Kidney capillary endothelial cell (primary cell): ENCODE measurements at regions not wholly inside any gene's neighbourhood (a gene's known extent, or its start where the extent isn't known, plus 50 kb on each side); places are given as distances from the start of the nearest gene placed in this dataset.
"Not testable (repeated sequence)": the region's sequence is repeated elsewhere in the genome, so short reads cannot be mapped to it uniquely, and the experiment has no call there.

ENCODE experiments used
- DNase-seq: peaks from one replicate; pipeline ENCODE4 v3.0.0-alpha.2; 2018; ENCODE audit warnings: low spot score

DNA sequence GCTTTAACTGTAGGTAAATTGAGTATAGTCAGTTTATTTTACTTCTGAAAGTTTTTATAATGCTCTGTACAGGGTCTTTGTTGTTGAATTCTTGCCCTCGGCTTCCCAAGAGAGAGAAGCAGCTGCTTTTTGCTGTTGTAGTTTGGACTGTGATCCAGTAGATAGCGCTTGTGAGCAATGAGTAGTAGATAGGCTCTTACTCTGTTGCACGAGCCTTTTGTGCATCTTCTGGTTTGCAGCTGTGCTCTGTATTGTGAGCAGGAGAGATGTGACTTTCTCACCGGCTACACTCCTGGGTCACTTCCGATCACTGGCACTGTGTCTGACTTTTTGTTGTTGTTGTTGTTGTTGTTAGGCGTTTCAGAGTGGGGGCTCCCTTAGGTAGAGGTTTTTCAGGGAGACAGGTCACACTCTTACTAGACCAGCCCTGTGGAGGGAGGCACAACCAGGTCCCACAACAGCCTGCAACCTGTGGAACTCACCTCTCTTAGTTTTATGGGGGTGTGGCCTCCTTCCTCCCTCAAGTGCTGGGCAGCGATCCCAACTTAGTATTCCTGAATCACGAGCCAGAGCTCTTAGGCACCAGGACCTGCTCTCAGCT is 822.1 kb upstream of the GALNTL6 start:
- DNase-seq: no peak

DNA sequence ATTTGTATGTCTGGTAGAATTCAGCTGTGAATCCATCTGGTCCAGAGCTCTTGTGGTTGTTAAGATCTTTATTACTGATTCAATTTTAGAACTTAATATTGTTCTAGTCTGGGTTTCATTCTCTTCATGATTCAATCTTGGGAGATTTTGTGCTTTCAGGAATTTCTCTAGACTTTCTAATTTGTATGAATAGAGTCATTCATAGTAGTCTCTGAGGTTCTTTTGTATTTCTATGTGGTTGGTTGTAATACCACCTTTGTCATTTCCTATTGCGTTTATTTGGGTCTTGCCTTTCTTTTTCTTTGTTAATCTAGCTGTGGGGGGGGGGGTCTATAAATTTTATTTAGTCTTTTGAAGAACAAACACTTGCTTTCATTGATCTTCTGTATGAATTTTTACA is 824.8 kb upstream of the GALNTL6 start:
- DNase-seq: no peak

DNA sequence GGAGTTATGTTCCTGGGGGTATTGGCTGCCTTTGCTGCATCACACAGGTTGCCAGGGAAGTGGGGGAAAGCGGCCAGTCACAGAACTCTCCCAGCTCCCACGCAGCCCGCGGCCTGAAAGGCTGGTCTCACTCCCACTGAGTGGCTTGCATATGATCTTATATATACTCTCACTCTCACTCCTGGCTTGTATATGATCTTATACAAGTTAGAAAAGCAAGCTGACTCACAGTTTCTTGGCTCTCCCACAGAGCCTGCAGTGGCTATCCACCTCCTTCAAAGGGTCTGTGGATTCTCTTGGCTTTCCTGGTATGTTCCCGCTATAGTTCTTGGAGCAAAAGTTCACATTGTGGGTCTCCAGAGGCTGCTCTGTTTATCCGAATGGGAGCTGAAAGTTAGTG is 833.5 kb upstream of the GALNTL6 start:
- no peak for DNase-seq

DNA sequence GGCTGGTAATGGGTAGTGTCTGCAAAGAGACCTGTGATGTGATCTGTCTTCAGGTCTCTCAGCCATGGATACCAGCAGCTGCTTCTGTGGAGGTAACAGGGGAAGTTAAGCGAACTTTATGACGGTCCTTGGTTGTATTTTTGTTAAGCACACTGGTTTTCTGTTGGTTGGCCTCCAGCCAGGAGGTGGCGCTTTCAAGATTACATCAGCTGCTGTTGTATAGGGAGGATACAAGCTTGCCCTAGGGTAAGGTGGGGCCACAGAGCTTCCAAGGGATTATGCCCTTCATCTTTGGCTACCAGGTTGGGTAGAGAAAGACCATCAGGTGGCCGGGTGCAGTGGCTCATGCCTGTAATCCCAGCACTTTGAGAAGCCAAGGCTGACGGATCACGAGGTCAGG is 834.2 kb upstream of the GALNTL6 start:
- no peak for DNase-seq

DNA sequence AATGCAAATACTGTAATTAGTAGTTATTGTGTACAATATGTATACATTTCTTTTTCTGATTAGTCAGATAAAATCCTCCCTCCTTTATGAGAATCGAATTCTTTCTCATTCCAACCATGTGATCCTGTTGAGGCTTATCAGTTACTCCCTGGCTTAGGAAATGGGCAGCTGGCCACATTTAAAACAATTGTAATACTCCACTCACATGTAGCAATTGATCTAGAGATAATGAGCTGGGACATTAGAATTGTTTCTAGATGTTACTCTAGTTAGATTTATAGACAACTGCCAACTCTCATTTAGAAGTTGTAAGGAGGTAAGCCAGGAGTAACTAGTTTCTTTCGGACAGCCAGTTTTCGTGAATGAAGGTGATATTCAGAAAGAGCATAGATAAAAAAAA is 859.3 kb upstream of the AADAT start:
- DNase-seq: no peak

DNA sequence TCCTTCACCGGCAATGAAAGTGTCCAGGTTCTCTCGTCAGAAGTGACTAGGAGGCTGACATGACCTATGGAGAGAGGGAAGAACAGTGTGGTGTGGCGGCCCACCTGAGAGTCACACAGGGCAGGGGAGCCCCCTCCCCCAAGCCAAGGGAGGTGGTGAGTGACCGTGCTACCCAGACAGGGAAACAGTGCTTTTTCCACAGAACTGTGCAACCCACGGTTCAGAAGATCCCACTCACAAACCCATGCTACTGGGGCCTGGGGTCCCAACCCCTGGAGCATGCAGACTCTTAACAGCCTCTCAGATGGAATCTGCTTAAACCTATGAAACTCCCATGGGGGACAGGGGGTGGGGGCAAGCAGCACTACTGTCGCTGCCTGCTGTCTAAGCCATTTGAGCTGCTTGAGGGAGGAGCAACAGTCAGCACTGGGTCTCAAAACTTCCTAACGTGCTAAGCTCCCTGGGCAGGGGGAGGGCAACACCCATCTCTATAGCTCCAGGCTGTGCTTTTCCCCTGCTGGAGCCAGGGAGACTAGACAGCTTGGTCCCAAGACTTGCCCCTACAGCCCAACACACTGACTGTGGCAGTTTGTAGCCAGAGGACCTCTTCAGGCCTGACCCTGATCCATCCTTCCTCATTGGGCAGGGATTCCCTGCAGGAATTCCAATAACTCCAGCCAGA is 850.4 kb upstream of the AADAT start:
- DNase-seq: no peak

DNA sequence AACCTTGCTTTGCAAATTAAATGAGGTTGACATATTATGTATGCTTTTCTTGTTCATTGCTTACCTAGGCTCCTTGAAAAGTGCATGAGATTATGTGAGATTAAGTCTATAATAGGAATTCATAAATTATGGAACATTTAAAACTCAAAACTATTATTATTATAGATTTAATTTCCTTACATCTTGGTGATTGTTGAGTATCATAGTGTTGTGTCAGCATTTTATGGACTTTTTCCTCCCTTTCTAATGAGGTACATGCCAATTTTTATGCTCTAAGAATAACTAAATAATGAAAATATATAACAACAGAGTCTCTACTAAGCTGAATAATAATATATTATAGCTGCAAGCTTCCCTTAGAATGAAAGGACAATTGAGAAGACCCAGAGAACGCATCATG is 848.8 kb upstream of the AADAT start:
- no peak for DNase-seq

DNA sequence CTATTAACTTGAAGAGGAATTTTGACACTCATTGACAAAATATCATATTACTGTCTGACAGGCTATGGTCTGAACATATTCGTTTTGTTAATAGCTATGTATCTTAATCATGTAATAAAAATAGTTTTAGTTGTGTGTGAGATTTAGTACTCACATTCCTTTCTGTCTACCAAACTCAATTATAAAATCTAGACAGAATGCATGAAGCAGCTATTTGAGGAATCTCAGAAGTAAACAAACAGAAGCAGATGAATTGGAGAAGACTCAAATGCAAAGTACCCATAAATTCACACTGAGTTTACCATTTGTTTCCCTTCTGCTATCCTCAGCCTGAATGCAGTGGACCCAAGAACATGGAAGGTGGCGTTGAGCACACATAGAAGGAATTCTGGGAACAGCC is 841.6 kb upstream of the AADAT start:
- no peak for DNase-seq

DNA sequence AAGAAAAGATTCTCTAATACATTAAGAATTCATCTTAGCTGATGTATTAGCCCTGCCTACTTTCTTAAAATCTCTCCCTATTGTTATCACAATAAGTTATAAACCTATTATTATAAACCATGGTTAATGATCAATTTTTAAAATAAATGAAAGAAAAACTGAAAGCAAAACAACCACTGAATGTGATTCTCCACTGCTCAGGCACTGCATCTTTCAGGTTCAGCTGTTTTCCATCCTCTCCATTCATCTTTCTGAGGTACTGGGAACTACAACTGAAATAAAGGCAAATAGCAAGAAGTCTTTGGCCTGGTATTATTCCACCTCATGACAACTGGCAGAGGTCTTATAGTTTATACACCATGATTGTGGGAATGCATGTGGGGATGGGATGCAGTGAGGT is 798.9 kb upstream of the AADAT start:
- DNase-seq: no peak

DNA sequence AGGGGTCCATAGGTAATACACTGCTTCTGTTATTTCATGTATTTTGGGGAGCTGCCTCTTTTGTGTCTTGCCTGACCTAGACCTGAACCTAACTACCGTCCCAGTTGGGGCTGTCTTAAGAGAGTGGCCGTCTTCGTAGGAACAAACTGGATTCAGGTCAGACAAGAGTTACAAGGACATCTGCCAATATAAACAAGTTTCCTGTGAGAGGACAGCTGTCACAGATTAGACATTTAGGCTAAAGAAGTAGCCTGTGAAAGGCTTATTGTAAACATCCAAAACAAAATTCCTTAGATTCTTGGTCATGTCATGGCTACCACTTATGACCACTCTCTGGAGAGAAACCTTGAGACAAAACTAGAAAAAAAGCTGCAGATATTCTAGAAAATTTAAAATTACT is 797.6 kb upstream of the AADAT start:
- no peak for DNase-seq

DNA sequence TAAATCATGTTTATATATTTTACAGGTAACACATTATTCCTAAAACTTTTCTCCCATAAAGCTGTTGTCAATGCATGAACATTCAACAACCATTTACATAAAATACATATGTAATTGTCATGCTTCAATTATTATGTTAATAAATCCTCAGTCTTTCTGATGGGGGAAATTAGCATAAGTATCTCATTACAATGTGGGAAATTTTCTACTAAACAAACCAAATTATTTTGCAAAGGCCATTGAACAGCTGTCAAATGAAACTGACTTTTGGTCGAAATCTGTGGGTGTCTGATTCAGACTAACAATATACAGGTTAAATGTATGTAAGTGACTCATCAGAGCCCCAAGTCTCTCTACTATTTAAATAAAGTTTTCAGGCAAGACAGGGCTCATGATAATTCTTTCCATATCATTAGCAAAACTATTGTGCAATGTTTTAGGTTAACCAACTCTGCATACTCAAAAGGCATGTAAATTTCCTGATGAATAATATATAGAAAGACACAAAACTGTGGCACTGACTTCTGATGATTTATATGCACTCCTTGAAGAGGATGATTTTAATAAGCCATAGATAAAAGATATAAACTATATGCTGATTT is 795.3 kb upstream of the AADAT start:
- DNase-seq: no peak

DNA sequence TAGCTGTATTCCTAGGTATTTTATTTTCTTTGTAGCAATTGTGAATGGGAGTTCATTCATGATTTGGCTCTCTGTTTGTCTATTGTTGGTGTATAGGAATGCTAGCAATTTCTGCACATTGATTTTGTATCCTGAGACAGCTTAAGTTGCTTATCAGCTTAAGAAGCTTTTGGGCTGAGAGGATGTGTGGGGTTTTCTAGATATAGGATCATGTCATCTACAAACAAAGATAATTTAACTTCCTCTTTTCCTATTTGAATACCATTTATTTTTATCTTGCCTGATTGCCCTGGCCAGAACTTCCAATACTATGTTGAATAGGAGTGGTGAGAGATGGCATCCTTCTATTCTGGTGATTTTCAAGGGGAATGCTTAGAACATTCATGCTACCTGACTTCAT is 791.9 kb upstream of the AADAT start:
- not testable (repeated sequence) for DNase-seq

DNA sequence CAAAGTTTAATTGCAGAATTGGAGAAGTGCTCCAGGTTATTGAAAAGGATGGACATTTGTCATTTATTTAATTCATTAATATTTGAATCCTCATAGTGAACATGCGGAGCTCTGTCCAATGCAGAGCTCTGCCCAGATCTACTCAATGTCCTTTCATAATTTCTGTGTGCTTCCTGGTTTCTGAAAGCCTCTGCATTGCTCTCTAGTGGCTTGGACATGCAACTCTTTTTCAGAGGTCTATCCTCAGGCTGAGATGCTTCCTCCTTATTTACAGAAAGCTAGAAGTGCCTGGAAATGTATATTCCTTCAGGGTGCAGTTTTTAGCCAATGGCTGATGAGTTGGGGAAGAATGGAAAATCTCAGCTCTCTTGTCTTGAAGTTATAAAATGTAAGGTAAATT is 786.1 kb upstream of the AADAT start:
- DNase-seq: no peak

DNA sequence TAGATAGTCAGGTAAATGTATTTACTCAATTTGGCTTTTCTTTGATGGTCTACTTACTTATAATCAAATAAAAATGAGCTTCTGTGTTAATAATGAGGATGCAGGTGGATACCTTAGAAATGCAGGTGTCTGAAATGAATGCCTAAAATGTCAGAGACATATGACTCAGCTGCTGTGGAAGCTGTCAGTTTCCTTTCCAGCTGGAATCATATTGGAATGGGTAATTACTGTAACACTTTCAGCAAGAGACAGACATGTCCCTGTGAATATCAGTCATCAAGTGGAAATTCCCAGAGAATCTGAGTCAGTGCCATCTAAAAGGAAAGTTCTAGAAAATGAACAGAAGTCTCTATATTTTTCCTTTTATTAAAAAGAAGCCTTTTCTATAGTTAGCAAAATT is 783.0 kb upstream of the AADAT start:
- no peak for DNase-seq

DNA sequence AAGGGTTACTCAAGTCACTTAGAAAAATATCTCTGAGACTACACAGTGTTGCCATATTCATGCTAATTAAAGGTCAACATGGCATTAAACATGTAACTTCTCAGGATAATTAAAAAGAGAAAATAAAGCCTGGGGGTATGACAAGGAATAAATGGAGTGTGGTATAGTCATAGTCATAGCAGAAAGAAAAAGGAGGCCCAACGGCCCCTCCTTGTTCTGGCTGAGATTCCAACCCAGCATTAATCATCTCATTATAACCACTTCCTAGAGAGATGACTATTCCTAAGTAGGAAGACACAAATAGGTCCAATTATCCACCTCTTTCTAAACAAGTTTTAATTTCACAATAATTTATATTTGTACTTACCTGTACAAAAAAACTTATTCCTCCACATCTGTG is 778.4 kb upstream of the AADAT start:
- no peak for DNase-seq

DNA sequence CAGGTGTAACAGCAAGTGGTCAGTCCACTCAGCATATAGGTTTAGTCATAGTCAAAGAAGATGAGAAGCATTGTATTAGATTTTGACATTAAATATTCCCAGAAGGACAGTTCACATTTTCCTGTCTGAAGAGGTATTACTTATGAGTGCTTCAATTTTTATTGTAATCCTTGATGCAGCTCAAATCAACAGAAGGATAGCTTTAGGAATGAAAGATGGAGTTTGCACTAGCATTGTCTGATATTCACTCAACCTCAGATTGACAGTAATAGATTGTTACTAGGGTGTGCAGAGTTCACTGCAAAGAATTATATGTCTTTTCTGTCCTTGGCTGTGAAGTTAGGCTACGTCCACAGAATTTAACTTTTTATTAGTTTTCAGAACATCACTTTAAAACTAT is 764.3 kb upstream of the AADAT start:
- DNase-seq: no peak

DNA sequence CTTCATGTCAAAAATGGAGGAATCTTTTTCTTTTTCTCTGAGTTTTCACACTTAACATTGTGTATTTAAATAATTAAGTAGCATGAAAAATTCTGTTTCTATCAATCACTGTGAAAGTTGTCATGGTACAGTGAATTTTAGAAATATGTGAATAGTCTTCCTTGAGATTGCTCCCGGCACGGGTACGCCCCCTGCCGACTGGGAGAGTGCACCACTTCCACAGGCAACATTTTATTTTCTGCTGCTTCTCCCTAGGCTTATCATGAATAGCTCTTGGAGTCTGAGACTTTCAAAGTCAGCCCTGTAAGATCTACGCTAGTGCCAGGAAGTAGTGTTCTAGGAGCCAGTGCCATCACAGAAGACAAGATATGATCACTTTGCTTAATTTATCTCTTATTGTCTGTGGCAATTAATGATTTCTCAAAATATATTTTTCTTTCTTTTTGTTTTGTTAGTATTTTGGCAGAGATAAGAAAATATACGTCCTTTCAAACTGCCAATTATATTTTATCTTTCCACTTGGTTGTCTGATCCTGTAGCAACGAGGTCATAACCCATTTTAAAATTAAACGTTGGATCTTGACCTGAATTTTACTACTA is 763.8 kb upstream of the AADAT start:
- peak; percentile 0 for DNase-seq

DNA sequence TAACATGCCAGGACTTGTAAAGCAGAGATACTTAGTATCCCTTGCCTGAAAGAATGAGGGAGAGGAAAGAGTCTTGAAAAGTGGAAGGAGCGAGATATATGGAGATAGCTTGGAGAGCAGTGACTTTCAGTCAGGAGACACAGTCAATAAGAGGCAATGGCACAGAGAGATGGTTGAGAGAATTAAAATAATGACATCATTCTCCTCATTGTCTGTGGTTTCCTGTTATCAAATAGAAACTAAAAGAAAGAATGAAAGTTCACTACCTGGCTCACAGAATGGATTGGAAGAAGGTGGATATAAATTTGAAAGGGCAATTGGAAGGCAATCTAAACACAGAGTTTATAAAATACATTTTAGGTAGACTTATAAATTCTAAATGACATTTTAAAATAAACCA is 760.2 kb upstream of the AADAT start:
- DNase-seq: no peak

DNA sequence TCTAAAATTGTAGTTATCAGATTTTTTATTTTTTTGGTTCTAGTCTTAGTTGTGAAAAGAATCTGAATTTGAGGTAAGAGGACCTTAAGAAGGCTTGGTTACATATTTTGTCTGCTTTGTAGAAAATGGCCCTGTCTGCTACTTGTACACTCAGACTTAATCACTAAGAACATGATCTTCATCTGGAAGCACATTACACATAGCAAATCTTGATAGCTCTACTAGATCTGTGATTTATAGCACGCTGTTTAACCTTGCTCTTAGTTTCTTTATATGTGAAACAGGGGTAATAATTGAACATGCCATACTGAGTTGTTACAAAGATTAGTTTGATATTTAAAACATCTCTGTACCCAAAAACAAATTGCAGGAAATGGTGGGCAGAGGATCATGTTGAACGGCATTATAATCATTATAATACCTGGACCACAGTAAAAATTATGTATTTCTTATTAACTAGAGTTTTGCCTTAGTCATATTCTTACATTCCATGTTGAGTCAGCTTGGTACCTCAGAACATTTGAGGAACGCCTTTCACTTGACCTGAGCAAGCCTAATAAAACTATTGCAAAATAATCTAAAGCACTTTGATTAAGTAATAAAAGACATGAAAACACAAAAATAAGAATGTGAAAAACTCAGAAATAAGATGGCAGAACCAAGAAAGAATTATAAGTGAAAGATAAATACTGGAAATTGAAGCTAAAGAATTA is 738.0 kb upstream of the AADAT start:
- DNase-seq: no peak

DNA sequence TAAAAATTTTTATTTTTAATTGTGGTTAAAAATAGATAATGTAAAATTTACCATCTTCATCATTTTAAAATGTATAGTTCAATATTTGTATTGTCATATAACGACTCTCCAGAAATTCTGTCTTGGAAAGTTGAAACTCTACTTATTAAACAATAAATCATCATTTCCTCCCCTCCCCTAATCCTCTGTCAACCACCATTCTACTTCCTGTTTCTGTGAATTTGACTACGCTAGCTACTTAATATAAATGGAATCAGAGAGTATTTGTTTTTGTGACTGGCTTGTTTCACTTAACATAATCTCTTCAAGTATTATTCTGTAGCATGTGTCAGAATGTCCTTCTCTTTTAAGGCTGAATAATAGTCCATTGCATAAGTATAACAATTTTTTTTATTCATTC is 729.0 kb upstream of the AADAT start:
- no peak for DNase-seq

DNA sequence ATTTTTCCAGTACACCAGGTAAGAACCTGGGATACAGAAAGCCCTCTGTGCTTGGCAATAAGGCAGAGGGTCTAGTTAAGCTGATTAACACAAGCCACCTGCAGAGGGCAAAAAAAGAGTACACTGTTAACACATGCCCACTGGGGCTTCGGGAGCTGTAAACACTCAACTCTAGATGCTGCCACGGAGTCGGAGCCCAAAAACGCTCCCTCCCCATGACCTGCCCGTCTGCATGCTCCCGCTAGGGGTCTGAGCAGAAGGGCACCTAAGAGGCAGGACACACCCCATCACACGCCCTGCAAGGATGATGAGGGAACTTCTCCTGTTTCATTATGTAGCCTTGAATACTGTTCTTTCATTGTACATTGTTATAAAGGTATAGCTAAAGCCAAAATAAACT is 715.6 kb upstream of the AADAT start:
- no peak for DNase-seq

DNA sequence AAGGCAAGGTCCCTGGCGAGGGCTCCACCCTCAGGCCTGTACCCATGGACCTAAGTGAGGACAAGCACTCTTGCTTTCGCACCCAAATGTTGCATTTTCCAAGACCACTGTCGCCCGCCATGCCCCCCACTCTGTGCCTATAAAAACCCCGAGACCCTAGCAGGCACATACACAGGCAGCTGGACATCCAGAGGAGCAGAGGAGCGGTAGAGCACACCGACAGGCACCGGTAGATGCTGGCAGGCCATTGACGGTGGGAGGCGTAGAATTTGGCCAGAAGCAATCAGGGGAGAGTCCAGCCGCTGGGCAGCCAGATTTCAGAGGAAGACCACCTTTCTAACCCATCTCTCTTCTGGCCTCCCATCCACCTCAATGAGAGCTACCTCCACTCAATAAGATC is 715.2 kb upstream of the AADAT start:
- DNase-seq: no peak

DNA sequence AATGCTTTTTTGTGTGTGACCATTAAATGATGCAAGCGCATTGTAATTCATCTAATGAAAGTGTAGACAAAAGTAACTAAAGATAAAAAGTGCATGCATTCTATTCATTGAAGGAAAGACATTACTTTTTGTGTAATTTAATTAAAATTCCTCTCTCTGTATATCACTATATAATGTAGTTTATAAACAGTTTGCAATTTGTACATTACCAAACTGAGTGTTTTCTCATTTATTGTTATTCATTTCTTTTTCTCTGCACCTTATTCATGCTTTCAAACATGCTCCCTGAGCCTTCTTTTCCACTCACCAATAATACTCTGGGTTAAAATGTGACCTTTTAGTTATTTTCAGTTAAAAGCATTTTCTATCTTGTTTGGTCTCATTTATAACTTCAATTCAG is 713.7 kb upstream of the AADAT start:
- DNase-seq: no peak
